ENCODE measurements at regions not wholly inside any gene's neighbourhood (a gene's known extent, or its start where the extent isn't known, plus 50 kb on each side); places are given as distances from the start of the nearest gene placed in this dataset.

- no peak for DNase-seq (ENCODE audit: insufficient read length, low spot score)
- TF ChIP-seq CTCF (IDR thresholded peaks at IDR 0.05; ENCODE audit: insufficient read depth, missing control alignments), result no peak
- no peak for FAIRE-seq
Measured at GRCh38 chr12:125684968-125685790, 619.9 kb downstream of the AACS start.

GRCh38 chr12:125685915-125686314 is 620.7 kb downstream of the AACS start:
- DNase-seq (ENCODE audit: insufficient read length, low spot score), result no peak
- no peak for FAIRE-seq
- TF ChIP-seq CTCF (IDR thresholded peaks at IDR 0.05; ENCODE audit: insufficient read depth, missing control alignments), result no peak

GRCh38 chr12:125687403-125687802 is 622.2 kb downstream of the AACS start:
- no peak for DNase-seq (ENCODE audit: insufficient read length, low spot score)
- no peak for TF ChIP-seq CTCF (IDR thresholded peaks at IDR 0.05; ENCODE audit: insufficient read depth, missing control alignments)
- no peak for FAIRE-seq

- DNase-seq (ENCODE audit: insufficient read length, low spot score), result no peak
- TF ChIP-seq CTCF (IDR thresholded peaks at IDR 0.05; ENCODE audit: insufficient read depth, missing control alignments), result no peak
Measured at GRCh38 chr12:125687820-125688219, 622.6 kb downstream of the AACS start.

GRCh38 chr12:125688223-125688622 is 623.0 kb downstream of the AACS start:
- no peak for TF ChIP-seq CTCF (IDR thresholded peaks at IDR 0.05; ENCODE audit: insufficient read depth, missing control alignments)
- FAIRE-seq (no peak), DNase-seq (ENCODE audit: insufficient read length, low spot score) (no peak)

More at GRCh38 chr12:125687820-125688219, 622.6 kb downstream of the AACS start:
- FAIRE-seq, result no peak

GRCh38 chr12:125688881-125689280 is 623.6 kb downstream of the AACS start:
- no peak for DNase-seq (ENCODE audit: insufficient read length, low spot score)
- TF ChIP-seq CTCF (IDR thresholded peaks at IDR 0.05; ENCODE audit: insufficient read depth, missing control alignments), result no peak
- no peak for FAIRE-seq
